ENCODE measurements at regions not wholly inside any gene's neighbourhood (a gene's known extent, or its start where the extent isn't known, plus 50 kb on each side); places are given as distances from the start of the nearest gene placed in this dataset.
"Not testable (repeated sequence)": the region's sequence is repeated elsewhere in the genome, so short reads cannot be mapped to it uniquely, and the experiment has no call there.

DNA sequence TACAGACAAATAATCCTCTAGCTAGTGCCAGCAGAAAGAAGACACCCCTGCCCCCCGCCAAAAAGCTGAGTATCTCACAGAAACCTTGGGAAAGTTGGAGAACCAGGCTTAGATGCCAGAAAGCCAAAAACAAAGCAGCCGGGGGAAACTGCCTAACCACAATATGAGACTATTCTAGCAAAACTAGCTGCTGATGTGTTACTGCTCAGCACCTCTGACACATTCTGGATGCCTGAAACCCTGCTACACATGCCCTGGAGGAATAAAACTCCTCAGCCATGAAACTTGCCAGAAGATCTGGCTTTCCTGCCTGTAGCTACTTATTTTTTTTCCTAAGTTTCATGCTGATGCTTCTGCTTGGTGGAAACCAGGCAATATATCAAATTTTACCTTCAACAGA, 122.7 kb upstream of the GCFC2 start:
- ChIA-PET CTCF (no interaction called here), POLR2A (ENCODE audit: low non-redundant PET) (no interaction called here)
- DNase-seq (ENCODE audit: low spot score), result no peak
- no peak overlapping the region for H3K27ac ChIP-seq
- TF ChIP-seq, protein P1, sequence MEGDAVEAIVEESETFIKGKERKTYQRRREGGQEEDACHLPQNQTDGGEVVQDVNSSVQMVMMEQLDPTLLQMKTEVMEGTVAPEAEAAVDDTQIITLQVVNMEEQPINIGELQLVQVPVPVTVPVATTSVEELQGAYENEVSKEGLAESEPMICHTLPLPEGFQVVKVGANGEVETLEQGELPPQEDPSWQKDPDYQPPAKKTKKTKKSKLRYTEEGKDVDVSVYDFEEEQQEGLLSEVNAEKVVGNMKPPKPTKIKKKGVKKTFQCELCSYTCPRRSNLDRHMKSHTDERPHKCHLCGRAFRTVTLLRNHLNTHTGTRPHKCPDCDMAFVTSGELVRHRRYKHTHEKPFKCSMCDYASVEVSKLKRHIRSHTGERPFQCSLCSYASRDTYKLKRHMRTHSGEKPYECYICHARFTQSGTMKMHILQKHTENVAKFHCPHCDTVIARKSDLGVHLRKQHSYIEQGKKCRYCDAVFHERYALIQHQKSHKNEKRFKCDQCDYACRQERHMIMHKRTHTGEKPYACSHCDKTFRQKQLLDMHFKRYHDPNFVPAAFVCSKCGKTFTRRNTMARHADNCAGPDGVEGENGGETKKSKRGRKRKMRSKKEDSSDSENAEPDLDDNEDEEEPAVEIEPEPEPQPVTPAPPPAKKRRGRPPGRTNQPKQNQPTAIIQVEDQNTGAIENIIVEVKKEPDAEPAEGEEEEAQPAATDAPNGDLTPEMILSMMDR (conservative IDR thresholded peaks at IDR 0.05; ENCODE audit: low read depth), result no peak

DNA sequence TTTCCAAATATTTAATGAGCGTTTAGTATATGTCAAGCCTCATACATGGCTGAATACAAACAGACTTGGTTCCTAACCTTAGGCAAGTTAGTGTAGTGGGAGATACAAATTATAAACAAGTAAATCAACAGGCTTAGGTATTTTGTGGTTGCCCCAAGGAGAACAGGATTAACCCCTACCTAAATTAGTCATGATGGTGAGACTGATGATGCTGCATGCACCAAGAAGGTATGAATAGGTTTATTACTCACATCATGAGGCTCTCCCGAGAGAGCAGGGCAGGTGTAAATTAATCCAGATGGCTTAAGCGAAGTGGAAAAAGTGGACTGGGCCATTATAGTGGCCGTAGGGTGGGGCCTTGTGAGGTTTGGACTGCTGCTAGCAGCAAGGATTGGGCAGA, 118.1 kb upstream of the GCFC2 start:
- no peak overlapping the region for H3K27ac ChIP-seq
- ChIA-PET CTCF (no interaction called here), POLR2A (ENCODE audit: low non-redundant PET) (no interaction called here)
- TF ChIP-seq, protein P1 (conservative IDR thresholded peaks at IDR 0.05; ENCODE audit: low read depth), result no peak
- DNase-seq (ENCODE audit: low spot score), result no peak

DNA sequence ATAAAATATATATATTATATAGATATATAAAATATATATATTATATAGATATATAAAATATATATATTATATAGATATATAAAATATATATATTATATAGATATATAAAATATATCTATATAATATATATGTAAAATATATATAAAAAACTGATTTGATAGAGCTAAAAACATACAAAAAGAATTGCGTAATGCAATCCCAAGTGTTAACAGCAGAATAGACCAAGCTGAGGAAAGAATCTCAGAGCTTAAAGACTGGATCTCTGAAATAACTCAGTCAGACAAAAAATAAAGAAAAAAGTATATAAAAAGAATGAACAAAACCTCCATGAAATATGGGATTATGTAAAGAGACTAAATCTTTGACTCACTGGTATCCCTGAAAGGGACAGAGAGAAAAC, 112.8 kb upstream of the GCFC2 start:
- H3K27ac ChIP-seq; CTCF ChIA-PET; POLR2A ChIA-PET (ENCODE audit: low non-redundant PET); DNase-seq (ENCODE audit: low spot score): not testable (repeated sequence)

DNA sequence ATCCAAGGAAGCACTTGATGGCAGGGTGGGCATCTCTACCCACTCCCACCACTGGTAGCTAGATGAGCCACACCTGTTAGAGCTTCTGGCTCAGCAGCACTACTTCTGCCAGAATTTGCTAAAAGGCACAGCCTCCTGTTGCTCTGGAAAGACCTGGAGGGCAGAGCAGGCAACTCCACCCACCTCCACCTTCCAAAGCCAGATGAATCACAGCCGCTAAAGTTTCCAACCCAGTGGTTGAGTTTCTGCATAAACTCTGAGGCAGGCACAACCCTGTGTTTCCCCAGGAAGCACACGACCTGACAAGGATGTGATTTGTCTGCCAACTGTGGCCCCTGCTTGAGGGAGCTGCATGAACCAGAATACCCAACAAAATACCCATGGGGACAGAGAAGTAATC, 111.6 kb upstream of the GCFC2 start:
- POLR2A ChIA-PET (ENCODE audit: low non-redundant PET), result no interaction called here

DNA sequence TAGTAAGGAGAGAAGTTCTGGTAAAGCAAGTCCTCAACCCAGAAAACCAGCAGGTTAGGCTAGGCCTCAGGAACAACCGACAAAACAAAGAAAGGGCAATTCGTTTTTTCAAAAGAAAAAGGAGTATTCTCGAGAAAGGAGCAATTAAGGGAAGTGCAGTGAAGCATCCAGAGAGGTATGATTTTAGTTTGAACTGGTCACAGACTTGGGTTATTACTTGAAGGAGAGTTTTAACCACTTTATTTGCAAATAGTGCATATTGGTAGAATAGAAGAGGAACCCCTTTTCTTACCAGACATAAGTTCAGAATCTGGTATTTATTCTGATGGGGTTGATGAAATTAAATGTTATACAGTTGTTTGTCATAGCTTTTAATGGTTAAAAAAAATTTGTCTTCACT, 110.0 kb upstream of the GCFC2 start:
- ChIA-PET CTCF (interaction anchor here (0.7 kb wide), 1 partner anchor 50 kb away, joined by 3 read pairs; no protein-coding TSS in a partner anchor), POLR2A (ENCODE audit: low non-redundant PET) (no interaction called here)
- TF ChIP-seq, protein P1 (conservative IDR thresholded peaks at IDR 0.05; ENCODE audit: low read depth), result no peak
- no peak overlapping the region for H3K27ac ChIP-seq
- no peak for DNase-seq (ENCODE audit: low spot score)

More for the DNA sequence above, 111.6 kb upstream of the GCFC2 start:
- TF ChIP-seq, protein P1 (conservative IDR thresholded peaks at IDR 0.05; ENCODE audit: low read depth), result no peak
- CTCF ChIA-PET, result interaction anchor here (0.7 kb wide), 1 partner anchor 138 kb away, joined by 4 read pairs; no protein-coding TSS in a partner anchor
- DNase-seq (ENCODE audit: low spot score), result no peak
- H3K27ac ChIP-seq, result no peak overlapping the region

GRCh38 chr2:75810611-75811330, 100.1 kb upstream of the GCFC2 start:
- CTCF ChIA-PET, result no interaction called here
- TF ChIP-seq, protein P1 (conservative IDR thresholded peaks at IDR 0.05; ENCODE audit: low read depth), result no peak
- POLR2A ChIA-PET (ENCODE audit: low non-redundant PET), result no interaction called here
- DNase-seq (ENCODE audit: low spot score), result no peak
- no peak overlapping the region for H3K27ac ChIP-seq

- TF ChIP-seq, protein P1 (conservative IDR thresholded peaks at IDR 0.05; ENCODE audit: low read depth), result no peak
- DNase-seq (ENCODE audit: low spot score), result no peak
- H3K27ac ChIP-seq, result no peak overlapping the region
- POLR2A ChIA-PET (ENCODE audit: low non-redundant PET), result no interaction called here
- CTCF ChIA-PET, result no interaction called here
Measured at GRCh38 chr2:75808793-75809535, 98.2 kb upstream of the GCFC2 start.

Data from RWPE1 (cell line).